ENCODE measurements at regions not wholly inside any gene's neighbourhood (a gene's known extent, or its start where the extent isn't known, plus 50 kb on each side); places are given as distances from the start of the nearest gene placed in this dataset.

GRCh38 chr22:26885441-26886261, 228.3 kb downstream of the MIAT start:
- no peak for DNase-seq (ENCODE audit: low spot score)
- intact Hi-C loops (cut with DNase I): no loop called here

DNA sequence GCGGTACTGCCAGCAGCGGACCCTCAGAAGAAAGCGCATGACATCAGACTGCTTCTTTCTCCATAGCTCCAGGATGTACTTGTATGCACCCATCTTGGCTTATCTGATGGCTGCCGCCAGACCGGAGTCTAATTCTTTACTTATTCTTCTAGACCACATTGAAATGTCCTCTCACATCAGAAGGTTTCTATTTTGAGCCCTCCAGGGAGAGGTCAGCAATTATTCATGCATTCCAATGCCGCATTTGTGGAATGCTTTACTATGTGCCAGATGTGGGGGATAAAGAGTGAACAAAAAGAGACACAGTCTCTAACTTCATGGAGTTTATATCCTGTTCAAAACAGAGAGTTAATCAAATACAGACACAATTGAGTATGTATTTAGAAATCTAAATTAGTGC, 230.1 kb downstream of the MIAT start:
- DNase-seq (ENCODE audit: low spot score): no peak
- intact Hi-C loops (cut with DNase I): no loop called here

DNA sequence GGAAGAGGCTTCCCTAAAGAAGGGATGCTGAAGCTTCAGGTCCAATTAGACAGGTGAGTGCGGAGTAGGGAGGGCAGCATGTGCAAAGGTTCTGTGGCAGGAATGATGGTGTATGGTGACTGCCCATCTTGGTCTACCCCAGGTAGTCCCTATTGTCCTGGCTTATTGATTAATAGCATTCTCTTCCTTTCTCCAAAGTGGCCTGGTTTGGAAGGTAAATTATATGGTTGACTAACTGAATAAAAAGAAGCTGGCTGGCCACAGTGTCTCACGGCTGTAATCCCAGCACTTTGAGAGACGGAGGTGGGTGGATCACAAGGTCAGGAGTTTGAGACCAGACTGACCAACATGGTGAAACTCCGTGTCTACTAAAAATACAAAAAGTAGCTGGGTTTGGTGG, 230.5 kb downstream of the MIAT start:
- intact Hi-C loops (cut with DNase I): no loop called here
- DNase-seq (ENCODE audit: low spot score): no peak

DNA sequence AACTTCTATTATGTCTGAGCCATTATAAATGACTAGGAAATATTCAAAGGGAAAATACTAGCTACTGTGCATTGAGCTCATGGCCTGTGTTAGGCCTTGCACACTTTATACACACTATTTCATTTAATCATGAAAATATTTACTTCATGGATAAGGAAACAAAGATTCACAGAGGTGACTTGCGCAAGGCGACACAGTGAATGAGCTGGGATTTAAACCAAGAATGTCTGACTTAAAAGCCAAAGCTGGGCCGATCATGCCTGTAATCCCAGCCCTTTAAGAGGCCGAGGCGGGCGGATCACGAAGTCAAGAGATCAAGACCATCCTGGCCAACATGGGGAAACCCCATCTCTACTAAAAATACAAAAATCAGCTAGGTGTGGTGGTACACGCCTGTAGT, 231.5 kb downstream of the MIAT start:
- DNase-seq (ENCODE audit: low spot score): no peak
- intact Hi-C loops (cut with DNase I): no loop called here

- DNase-seq (ENCODE audit: low spot score): no peak
- intact Hi-C loops (cut with DNase I): no loop called here
Observed at GRCh38 chr22:26889802-26890201, 232.4 kb downstream of the MIAT start.

DNA sequence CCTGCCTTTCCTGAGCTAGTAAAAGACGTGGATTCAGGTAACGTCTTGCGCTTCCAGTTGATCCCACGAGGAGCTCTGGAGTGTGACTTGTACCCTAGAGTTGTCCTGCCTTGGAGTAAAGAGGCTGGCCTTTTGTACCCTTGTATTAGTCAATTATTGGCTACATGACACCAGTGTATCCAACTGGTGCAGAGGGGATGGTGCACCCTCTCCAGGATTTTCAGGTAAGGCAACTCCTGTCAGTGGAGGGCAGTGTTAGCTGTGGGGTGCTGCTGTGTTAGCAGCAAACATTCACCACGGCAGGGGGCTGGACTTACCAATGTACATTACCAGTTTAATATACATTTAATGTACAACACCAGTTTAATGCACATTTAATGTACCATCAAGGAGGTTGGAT, 233.5 kb downstream of the MIAT start:
- intact Hi-C loops (cut with DNase I): no loop called here
- DNase-seq (ENCODE audit: low spot score): no peak

DNA sequence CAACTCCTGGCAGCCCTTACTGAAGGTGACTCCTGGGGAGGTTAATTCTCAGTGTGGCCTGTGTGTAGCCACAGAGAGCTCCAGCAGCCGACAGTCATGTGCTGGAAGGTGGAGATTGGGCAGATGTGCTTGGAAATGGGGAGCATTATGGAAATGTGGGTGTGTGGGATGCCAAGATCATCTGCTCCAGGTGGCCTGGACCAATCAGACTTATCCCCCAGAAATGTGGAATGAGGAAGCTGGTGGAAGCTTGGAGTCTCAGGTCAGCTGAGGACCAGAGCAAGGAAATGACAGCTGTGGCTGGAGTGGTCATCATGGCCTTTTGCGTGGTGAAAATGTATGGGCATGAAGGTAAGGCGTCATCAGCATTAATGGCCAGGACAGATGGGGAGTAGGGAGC, 234.0 kb downstream of the MIAT start:
- intact Hi-C loops (cut with DNase I): no loop called here
- no peak for DNase-seq (ENCODE audit: low spot score)

DNA sequence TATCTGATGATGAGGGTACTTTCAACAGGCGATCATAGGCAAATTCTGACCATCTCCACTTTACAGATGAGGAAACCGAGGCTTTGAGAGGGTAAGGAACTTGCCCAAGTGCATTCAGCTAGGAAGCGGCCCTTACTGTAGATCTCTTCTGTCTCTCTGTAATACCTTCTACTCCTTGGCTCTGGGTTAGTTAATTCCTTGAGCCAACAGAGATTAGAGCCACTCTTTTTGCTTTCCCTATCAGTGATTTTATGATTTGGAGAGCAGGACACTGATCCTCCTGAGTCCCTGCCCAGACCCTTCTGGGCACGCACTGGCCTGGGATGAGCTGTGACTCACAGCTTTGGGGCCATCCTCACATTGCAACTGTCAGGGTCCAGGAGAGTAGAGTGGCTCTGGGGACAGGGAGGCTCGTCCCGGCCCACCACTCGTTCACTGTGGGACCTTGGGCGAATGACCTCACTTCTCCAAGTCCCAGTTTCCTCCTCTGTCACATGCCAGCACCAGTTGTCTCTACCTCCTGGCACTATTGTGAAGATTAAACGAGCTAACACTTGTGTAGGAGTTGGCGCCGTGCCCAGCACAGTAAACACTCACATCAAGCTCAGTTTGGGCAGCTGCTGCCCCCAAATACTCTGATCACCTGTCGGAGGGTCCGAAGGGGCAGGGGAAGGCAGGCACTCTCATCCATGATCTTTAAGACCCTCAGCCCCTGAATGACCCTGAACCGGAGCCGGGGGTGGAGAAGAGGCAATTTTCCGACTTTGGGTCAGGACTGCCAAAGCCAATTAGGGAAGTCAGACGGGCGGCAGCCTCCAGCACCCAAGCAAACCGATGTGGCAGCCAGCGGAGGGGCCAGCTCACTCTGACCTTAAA, 235.0 kb downstream of the MIAT start:
- intact Hi-C loops (cut with DNase I): no loop called here
- DNase-seq (ENCODE audit: low spot score): no peak

DNA sequence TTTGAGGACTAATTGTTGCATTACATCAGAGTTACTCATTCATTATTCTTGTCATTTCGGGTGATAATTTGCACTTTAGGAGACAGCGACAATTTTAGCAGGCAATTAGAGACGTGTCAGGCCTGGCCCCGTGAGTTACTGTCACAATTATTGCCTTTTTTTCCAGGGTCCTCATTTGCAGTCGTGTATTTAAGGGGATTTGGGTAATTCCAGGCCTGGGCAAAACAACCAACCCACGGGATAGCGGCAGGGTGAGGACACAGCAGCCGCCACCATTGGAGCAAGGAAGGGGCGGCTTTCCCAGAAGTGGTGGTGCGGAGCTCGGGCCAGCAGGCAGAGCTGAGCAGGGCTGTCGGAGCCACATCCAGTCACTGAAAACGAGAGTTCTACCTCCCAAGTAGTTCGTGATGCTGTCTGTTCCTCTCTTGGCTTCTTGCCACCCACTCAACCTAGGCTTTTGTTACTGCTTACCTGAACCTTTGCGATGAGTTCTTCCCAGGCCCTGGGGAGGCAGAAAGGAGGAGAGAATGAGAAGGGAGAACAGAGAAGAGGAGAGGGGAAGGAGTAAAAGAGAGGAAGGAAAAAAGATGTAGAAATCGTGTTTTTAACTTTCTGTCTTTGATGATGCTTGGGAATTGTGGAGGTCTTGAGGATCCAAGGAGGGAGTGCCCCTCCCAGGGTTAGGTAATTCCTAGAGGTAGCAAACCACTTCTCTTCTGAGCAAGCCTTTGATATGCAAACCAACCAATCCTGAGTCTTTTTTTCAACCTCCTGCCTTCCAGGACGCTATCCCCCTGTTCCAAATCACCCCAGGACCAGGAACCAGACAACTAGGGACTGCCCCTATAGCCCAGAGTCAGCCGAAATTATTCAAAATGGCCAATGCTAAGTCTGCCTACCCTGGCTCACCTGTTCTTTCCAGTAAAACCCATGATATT, 236.1 kb downstream of the MIAT start:
- DNase-seq (ENCODE audit: low spot score): no peak
- intact Hi-C loops (cut with DNase I): no loop called here

DNA sequence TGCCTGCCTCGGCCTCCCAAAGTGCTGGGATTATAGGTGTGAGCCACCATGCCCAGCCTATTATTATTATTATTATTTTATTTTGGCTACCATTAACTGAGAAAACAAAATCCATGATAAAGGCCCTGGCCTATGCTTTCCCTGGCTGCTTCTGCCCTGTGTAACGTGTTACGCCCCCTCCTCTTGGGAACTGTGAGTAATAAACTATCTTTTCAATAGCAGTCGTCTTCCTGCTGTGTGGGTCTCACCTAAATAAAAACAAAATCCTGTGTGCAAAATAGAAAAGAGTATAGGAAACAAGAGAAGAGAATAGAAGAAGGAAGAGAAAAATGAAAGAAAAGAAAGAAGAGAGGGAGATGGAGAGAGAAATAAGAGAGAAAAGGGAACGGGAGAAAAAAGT, 237.0 kb downstream of the MIAT start:
- no peak for DNase-seq (ENCODE audit: low spot score)
- intact Hi-C loops (cut with DNase I): no loop called here

GRCh38 chr22:26894766-26895485, 237.5 kb downstream of the MIAT start:
- DNase-seq (ENCODE audit: low spot score): no peak
- intact Hi-C loops (cut with DNase I): no loop called here

DNA sequence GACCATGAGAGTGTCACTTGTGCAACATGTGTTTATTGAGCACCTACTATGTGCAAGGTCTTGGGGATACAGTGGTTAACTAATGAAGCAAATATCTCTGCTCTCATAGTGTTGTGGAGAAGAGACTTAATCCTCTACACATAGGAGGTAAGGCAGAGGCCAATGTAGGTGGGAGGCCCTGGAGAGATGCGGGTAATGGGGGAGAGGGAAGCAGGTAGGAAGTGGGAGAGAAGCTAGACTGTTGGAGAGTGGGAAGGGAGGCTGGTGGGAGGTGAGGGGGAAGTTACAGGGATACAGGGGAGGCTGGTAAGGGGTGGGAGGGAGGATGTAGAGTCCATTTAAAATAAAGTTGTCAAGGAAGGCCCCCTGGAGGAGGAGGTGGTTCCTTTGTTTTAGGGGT, 240.0 kb downstream of the MIAT start:
- intact Hi-C loops (cut with DNase I): no loop called here
- no peak for DNase-seq (ENCODE audit: low spot score)

DNA sequence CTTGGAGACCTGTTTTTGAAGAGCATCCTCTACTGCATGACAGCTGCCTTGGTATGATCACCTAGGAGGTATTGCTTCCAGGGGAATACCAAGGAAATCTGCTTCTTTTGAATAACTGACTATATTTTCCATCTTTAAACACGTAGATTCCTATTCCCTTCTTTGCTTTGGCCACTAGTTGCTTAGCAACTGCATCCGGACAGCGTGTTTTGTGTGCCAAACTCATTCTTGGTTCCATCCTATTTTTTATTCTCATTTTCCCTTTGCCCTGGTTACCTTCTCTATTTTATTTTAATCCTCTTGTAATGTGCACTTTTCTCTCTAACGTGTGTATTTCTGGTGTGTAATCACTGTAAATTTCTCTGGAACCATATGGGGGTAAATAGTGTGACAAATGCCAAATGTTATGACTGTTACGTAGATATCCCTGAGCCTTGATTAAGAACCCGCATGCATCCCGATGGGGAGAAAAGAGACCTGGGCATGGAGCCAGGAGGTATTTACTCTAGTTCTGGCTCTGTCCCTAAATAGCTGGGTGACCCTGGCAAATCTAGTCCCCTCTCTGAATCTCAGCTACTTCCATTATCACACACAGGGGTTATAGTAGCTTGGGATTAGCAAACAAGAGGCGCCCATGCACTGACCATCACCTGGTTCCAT, 241.7 kb downstream of the MIAT start:
- intact Hi-C loops (cut with DNase I): no loop called here

GRCh38 chr22:26900787-26901186, 243.4 kb downstream of the MIAT start:
- DNase-seq (ENCODE audit: low spot score): no peak
- intact Hi-C loops (cut with DNase I): no loop called here

More for the DNA sequence above, 241.7 kb downstream of the MIAT start:
- DNase-seq (ENCODE audit: low spot score): no peak

DNA sequence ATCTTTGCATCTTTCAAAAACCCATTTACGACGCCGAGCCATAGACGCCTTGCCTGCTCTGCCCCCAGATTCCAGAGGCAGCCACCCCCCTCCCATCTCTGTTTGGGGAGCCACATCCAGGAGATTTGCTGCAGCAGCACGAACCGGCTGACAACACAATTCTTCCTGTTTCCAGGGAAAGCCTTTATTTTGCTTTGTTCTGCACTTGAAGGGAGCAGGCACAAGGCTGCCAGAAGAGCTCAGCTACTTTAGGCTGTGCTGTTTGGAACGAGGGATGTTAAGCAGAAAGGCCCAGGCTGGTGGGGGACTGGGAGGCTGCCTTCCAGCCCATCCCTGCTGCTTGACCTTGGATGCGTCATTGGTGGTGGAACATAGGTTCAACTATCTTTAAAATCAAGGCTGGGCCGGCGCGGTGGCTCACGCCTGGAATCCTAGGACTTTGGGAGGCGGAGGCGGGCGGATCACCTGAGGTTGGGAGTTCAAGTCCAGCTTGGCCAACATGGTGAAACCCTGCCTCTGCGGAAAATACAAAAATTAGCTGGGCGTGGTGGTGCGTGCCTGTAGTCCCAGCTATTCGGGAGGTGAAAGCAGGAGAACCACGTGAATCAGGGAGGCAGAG, 243.9 kb downstream of the MIAT start:
- no peak for DNase-seq (ENCODE audit: low spot score)
- intact Hi-C loops (cut with DNase I): no loop called here

DNA sequence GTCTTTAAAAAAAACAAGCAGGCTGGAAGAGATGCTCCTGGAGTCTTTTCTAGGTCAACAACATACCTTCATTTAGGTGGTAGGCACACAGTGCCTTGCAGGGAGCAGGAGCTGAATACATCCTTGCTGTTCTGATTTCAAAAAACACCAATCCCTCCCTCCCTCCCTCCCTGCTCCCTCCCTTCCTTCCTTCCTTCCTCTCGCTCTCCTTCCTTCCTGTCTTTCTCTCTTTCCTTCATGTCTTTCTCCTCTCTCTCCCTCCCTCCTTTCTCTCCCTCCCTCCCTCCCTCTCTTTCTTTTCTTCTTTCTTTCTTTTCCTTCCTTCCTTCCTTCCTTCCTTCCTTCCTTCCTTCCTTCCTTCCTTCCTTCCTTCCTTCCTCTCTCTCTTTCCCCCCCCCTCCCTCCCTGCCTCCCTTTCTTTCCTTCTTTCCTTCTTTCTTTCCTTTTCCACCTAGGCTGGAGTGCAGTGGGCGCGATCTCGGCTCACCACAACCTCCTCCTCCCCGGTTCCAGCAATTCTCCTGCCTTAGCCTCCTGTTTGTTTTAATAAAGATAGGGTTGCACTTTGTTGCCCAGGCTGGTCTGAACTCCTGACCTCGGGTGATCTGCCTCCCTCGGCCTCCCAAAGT, 245.1 kb downstream of the MIAT start:
- intact Hi-C loops (cut with DNase I): no loop called here
- no peak for DNase-seq (ENCODE audit: low spot score)

DNA sequence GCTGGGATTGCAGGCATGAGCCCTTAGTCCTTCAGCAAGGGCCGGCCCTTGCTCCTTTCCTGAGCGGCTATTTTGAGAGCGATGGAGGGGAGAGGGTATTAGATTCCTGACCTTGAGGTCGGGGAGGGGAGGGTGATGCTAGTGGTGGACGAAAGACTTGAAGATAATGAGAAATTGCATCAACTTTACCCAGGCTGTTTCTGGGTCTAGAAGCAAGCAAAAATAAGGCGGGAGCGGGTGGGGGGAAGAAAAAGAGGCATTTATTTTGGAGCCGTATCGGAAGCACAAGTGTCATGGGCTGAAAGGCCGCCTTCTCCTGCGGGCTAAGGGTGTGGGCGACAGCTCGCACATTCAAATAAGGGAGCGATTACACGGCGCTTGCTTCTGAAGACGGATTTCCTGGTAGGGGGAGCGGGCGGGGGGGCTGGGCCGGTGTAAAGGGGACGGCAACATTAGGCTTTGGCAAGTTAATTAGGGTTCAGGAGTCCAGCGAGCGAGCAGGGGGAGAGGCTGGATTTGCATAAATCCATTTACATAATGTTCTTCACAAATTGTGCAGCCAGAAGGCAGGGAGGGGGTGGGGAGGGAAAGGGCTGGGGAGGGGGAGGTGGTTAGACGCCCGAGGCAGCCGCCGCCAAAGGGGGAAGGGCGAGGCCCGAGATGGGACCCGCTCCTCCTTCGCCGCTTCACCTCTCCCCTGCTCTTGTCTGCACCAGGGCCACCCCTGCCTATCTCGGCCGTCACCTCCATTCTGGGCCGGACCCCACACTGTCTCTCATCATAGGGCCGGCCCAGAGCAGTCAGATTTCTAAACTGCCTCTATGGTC, 245.9 kb downstream of the MIAT start:
- intact Hi-C loops (cut with DNase I): no loop called here
- no peak for DNase-seq (ENCODE audit: low spot score)
